ENCODE measurements at regions not wholly inside any gene's neighbourhood (a gene's known extent, or its start where the extent isn't known, plus 50 kb on each side); places are given as distances from the start of the nearest gene placed in this dataset.
"Not testable (repeated sequence)": the region's sequence is repeated elsewhere in the genome, so short reads cannot be mapped to it uniquely, and the experiment has no call there.

- no peak for DNase-seq (ENCODE audit: low read depth)
- TF ChIP-seq CTCF (IDR thresholded peaks at IDR 0.05; ENCODE audit: insufficient read depth, low read depth, low read length, missing control alignments), result no peak
- no peak overlapping the region for H3K4me3 ChIP-seq (ENCODE audit: low read length)
Observed at GRCh38 chr5:167414611-167415010, 876.8 kb upstream of the WWC1 start.

GRCh38 chr5:167415779-167416746 lies 875.4 kb upstream of the WWC1 start:
- TF ChIP-seq CTCF (IDR thresholded peaks at IDR 0.05; ENCODE audit: insufficient read depth, low read depth, low read length, missing control alignments), result no peak
- no peak overlapping the region for H3K4me3 ChIP-seq (ENCODE audit: low read length)
- DNase-seq (ENCODE audit: low read depth), result no peak

GRCh38 chr5:167417662-167418061 lies 873.8 kb upstream of the WWC1 start:
- H3K4me3 ChIP-seq (ENCODE audit: low read length), result no peak overlapping the region
- no peak for DNase-seq (ENCODE audit: low read depth)
- no peak for TF ChIP-seq CTCF (IDR thresholded peaks at IDR 0.05; ENCODE audit: insufficient read depth, low read depth, low read length, missing control alignments)

- no peak overlapping the region for H3K4me3 ChIP-seq (ENCODE audit: low read length)
- TF ChIP-seq CTCF (IDR thresholded peaks at IDR 0.05; ENCODE audit: insufficient read depth, low read depth, low read length, missing control alignments), result no peak
- no peak for DNase-seq (ENCODE audit: low read depth)
Observed at GRCh38 chr5:167425161-167425560, 866.3 kb upstream of the WWC1 start.

- H3K4me3 ChIP-seq (ENCODE audit: low read length), result no peak overlapping the region
- DNase-seq (ENCODE audit: low read depth), result no peak
- no peak for TF ChIP-seq CTCF (IDR thresholded peaks at IDR 0.05; ENCODE audit: insufficient read depth, low read depth, low read length, missing control alignments)
Observed at GRCh38 chr5:167426501-167426900, 864.9 kb upstream of the WWC1 start.

GRCh38 chr5:167427641-167428040 lies 863.8 kb upstream of the WWC1 start:
- not testable (repeated sequence) for DNase-seq (ENCODE audit: low read depth); H3K4me3 ChIP-seq (ENCODE audit: low read length)

- DNase-seq (ENCODE audit: low read depth), result no peak
- TF ChIP-seq CTCF (IDR thresholded peaks at IDR 0.05; ENCODE audit: insufficient read depth, low read depth, low read length, missing control alignments), result no peak
- H3K4me3 ChIP-seq (ENCODE audit: low read length), result no peak overlapping the region
Observed at GRCh38 chr5:167440846-167441245, 850.6 kb upstream of the WWC1 start.
